NCI-H1694 treated with DMSO at 0.1 percent for 48 hours (cell line): ENCODE measurements at regions not wholly inside any gene's neighbourhood (a gene's known extent, or its start where the extent isn't known, plus 50 kb on each side); places are given as distances from the start of the nearest gene placed in this dataset.
A peak's percentile ranks its signal among the peaks of the same experiment; 100 is the strongest.
"Not testable (repeated sequence)": the region's sequence is repeated elsewhere in the genome, so short reads cannot be mapped to it uniquely, and the experiment has no call there.

ENCODE experiments used
- DNase-seq: peaks from one replicate; lab custom pipeline; 2025; lab: John Stamatoyannopoulos, UW

DNA sequence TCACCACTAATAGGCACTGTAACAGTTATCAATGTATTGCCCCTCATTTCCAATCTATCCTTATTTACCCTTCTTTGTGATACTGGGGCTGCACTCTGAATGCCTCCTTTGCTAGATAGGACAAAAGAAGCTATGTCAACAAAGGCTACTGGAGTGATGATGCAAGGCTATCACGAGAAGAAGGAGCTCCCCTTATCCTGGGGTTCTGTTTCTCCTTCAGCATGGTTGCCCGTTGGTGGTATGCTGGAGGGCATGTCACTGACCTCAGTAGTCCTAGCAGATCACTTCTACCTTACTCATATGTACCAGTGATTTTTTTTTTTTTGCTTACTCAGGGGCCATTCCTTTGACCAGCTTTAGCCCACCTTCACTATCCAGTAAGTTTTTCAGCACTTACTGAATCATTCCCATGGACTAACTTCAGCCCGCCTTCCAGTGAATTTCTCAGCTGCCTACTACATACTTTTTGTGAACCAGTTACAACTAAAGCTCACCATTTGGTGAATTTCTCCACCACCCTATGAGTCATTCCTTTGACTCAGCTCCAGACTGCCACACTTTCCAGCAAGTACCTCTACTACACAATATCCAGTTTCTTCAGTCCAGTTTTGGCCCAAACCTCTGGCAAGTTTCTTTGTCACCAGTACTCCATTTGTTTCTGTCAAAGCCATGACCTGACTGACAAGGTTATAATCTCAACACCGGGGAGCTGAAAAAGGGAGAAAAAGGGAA lies 944.5 kb downstream of the KCNT2 start:
- no peak for DNase-seq

DNA sequence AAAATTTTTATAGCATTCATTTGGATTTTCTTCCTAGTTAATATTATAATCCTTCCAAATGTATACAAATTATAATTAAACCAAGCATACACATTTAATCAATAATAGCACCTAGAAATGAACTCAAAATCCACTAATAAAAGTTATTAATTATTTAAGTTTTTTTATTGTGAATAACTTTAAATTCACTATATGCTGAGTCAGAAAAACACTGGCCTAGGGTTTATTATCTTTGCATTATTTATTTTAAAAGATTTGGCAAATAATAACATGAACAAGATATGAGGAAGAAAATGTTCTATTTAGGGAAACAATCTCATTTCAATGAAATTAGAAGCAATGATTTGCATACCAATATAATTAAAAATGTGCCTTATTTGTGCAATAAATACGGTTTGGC lies 951.5 kb downstream of the KCNT2 start:
- DNase-seq, result no peak

DNA sequence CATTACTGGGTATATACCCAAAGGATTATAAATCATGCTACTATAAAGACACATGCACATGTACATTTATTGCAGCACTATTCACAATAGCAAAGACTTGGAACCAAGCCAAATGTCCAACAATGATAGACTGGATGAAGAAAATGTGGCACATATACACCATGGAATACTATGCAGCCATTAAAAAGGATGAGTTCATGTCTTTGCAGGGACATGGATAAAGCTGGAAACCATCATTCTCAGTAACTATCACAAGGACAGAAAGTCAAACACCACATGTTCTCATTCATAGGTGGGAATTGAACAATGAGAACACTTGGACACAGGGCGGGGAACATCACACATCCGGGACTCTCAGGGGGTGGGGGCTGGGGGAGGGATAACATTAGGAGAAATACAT lies 959.4 kb downstream of the KCNT2 start:
- DNase-seq, result not testable (repeated sequence)

DNA sequence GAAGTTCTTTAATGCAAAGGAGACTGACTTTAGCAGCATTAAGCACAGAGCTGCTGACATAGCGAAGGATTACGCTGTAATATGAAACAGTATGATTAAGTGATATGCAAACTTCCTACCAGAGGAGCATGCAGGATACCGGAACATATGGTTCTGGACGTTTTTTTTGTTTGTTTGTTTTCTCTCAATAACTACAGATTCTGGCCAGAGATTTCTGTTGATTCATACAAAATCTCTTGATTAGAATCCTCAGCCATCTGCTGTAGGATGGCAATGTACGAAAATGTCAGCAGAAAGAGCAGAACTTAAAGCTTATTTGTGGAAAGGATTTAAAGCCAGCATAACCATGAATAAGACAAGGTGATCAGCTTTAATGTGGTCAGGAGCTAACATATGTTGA lies 970.7 kb downstream of the KCNT2 start:
- peak; percentile 77 for DNase-seq

DNA sequence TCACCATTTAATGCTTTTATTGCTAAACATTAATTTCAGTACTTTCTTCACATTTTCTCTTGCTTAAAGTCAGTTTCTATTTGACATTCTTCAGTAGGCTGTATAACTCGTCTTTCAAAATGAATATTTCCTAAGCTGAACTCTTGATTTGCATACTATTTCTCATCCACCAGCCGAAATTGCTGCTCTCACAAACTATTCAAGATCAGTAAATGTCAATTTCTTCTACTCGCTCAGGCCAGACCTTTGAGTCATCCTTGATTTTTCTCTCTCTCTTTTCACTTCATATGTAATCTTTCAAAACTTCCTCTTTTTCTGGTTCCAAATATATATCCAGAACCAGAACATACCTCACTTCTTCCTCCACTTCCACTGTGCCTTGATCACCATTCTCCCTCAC lies 990.0 kb downstream of the KCNT2 start:
- no peak for DNase-seq

DNA sequence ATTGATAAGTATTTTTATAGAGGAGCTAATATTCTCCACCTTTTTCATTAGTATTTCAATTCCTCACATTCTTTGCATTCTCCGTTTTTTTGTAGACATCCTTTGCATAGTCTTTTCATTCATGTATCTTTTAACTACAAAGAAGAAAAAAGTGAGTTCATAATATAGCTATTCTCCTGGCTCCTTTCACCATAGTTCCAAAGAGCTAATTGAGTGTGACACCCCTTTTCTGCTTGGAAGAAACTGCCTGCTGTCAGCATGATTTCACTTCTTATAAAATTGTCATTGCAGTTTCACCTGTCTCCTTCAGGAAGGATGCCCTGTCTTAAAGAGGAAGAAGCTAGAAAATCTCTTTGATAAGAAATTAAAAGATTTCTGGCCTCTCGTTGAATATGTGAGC lies 991.1 kb downstream of the KCNT2 start:
- no peak for DNase-seq

DNA sequence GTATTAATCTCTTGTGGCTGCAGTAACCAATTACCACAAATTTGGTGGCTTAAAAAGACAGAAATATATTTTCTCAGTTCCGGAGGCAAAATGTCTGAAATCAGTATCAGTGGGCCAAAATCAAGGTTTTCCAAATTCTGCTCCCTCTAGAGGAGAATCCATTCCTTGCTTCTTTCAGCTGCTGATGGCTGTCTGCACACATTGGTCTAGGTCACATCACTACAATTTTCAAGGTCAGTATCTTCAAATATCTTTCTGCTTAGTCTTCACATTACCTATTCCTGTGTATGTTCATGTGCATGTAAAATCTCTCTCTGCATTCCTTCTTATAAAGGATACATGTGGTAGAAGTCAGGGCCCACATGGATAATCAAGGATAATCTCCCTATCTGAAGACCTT lies 999.4 kb downstream of the KCNT2 start:
- no peak for DNase-seq

DNA sequence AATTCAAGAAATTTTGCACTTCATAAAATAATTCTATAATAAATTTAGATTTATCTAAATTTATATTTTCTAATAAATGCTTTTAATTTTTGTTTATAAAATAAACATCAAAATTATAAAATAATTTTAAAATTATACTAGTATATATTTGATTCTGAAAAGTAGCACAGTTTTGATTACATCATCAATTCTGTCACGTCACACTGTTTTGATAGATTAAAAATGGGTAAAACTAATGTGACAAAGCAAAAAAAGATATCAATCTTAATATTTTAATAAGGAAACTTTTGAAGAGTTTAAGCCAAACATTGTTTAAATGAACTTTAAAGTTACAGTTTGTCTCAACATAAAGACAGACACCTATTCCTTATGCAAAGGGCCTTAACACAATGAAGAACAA lies 1001.8 kb downstream of the KCNT2 start:
- DNase-seq, result no peak

DNA sequence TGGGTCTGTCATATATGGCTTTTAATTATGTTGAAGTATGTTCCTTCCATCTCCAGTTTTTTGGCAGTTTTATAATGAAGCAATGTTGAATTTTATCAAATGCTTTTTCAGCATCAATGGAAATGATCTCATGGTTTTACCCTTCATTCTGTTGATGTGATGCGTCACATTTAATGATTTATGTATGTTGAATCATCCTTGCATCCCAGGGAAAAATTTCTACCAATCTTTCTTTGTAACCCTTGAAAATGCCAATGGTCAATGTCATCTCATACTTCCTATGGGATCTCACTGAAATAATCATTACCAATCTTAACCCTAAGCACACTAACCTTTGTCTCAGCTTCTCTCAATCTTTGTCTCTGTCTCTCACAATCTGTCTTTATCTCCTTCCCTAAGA lies 1004.0 kb downstream of the KCNT2 start:
- no peak for DNase-seq

DNA sequence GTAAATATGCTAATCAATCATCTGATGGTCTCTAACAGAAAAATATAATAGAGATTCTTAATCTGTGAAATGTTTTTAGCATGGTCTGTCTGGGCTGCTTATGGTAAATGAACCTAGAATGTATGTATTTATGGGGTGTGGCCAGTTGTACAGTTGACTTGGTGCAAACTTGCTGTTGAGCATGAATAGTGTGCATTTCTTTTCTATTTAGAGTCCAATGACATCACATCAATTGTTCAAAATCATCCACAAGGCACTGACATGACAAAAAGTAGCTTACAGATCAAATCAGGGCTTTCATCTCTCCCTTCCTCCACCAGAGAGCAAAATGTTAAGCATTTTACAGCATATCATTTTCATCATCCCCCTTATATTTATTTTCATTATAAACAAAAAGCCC lies 1010.3 kb downstream of the KCNT2 start:
- DNase-seq, result no peak

DNA sequence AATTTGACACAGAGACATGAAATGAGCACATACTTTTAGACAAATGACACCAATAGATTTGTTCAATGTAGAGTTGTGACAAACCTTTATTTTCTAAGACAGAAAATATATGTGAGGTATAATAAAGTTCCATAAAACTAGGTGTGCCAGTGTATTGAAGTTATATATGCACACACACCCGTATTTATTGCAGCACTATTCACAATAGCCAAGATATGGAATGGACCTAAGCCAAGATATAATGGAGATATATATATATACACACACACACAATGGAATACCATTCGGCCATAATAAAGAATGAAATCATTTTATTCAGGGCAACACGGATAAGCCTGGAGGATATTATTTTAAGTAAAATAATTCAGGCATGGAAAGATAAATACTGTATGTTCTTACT lies 1013.5 kb downstream of the KCNT2 start:
- no peak for DNase-seq

DNA sequence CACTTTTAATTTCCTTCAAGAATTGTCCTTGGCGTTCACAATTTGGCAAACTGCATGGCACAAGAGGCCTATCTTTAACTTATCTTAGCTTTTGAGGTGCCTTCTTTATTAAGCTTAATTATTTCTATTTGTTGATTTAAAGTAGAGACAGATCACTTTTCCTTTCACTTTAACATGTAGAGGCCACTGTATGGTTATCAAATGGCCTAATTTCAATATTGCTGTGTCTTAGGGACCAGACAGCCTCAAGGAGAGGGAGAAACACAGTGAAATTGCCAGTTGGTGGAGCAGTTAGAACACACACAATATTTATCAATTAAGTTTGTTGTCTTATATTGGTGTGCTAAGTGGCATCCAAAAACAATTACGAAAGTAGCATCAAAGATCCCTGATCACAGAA lies 1013.9 kb downstream of the KCNT2 start:
- no peak for DNase-seq

DNA sequence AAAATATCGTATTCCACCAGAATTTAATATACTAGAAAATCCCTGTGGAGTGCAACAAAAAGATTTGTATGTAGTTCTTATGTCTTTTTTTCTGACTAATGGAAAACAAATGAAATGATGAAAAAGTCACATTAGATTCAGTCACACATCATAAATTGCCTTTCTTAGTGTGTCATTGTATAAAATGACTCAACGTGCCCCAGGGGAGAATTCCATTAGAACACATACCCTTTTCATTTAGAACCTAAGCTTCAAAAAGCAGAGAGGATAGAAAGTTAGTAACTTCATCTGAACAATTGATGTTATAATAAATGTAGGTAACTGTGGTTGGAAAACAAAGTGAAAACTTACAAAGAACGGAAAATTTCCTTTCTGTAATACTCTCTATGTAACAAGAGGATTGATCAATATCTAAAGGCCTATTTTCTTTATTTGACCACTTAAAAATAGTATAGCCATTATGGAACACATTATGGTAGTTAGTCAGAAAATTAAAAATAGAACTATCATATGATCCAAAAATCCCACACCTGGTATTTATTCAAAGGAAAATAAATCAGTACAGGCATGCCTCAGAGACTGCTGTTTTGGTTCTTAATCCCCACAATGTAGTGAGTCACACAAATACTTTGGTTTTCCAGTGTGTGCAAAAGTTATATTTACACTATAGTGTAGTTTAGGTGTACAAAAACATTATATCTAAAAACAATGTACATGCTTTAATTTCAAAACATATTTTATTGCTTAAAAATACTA lies 1016.1 kb downstream of the KCNT2 start:
- DNase-seq, result no peak

DNA sequence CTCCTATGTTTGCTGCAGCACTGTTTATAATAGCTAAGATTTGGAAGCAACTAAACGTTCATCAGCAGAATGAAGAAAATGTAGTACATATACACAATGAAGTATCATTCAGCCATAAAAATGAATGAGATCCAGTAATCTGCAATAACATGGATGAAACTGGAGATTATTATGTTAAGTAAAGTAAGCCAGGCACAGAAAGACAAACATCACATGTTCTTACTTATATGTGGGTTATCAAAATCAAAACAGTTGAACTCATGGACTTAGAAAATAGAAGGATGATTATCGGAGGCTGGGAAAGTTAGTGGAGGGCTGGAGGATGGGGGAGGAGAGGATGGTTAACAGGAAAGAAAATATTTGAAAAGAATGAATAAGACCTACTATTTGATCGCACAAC lies 1017.6 kb downstream of the KCNT2 start:
- no peak for DNase-seq

DNA sequence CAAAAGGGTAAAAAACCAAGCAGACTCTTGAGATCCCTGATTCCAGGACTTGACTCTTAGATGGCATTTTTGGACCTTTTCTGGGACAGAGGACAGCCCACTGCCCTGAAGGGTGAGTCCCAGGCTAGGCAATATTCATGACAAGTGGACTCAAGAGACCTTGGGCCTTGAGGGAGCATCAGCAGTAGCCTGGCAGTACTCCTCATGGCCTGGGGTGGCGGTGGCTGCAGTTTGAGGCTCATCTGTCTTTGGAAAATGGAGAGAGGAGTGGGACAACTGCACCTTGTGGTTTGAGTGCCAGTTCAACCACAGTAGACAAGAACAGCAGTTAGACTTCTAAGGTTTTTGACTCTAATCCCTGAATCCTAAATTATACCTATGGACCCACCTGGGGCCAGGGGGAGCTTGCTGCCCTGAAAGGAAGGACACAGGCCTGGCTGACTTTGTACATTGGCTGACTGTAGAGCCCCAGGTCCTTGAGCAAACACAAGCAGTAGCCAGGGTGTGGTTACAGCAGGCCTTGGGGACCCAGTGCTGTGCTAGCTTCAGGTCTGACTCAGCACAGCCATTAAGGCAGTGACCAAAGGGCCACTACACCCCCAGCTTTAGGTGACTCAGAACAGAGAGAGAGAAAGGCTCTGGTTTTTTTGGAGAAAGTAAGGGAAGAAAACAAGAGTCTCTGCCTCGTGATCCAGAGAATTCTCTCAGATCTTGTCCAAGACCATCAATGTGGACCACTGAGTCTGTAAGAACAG lies 1023.2 kb downstream of the KCNT2 start:
- no peak for DNase-seq

DNA sequence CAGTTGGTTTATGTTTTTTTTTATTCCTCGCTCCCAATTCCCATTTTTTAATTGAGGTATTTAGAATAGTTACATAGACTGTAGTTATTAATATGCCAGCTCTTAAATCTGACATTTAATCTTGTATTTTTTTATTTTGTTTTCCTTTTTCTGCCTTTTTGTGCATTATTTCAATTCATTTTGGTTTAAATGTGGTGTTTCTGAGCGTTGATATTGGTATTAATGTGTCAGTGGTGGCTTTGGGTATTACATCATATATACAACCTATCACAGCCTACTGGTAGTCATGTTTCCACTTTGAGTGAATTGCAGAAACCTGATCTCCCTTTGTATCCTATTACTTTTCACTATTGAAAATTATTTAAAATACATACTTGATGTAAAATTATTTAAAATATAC lies 1027.3 kb downstream of the KCNT2 start:
- no peak for DNase-seq

DNA sequence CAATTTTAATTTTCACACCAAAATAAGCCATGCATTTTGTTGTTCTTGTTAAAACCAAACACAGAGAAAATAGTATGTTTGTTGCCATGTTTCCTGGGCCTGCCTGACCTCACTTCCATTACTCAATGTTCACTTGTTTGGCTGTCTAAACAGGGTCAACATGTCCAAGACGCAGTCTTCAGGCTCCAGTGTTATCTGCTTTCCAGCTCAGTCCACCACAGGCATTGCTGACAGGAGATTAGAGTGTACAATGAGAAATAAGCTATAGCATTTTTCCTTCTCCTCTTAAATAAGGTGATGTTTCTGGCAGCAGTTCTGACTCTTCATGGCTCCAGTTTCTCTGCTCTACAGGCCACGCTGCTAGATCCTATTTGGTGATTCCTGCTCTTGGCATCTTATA lies 1030.5 kb downstream of the KCNT2 start:
- no peak for DNase-seq

DNA sequence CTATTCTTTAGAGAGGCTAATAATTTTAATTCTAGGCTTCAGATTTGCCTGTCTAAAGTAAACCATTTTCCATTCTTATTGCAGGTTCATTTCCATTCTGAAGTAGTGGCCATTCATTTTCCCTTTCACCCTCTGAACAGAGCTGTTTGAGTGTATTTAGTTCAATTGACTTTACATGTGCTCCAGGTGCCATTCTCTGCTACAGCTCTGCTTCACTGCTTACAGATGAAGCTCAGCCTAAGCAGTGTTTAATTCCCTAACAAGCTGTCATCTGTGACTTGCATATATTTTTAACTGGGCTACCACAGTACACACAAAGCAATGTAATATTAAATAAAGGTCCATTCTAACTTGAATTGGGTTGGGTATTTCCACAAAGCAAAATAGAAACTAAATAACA lies 1031.6 kb downstream of the KCNT2 start:
- DNase-seq, result peak; percentile 23

DNA sequence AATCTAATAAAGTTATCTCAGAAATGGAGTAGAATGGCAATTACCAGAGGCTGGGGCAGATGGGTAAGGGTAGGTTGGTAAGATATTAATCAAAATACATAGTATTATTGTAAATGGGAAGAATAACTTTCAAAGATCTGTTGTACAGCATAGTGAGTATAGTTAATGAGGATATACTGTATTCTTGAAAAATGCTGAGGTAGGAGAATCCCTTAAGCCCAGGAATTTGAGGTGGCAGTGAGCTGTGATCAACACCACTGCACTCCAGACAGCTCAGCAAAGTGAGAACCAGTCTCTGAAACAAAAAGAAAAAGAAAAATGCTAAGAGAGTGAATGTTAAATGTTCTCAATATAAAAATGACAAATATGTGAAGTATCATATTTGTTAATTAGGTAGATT lies 1033.7 kb downstream of the KCNT2 start:
- no peak for DNase-seq

DNA sequence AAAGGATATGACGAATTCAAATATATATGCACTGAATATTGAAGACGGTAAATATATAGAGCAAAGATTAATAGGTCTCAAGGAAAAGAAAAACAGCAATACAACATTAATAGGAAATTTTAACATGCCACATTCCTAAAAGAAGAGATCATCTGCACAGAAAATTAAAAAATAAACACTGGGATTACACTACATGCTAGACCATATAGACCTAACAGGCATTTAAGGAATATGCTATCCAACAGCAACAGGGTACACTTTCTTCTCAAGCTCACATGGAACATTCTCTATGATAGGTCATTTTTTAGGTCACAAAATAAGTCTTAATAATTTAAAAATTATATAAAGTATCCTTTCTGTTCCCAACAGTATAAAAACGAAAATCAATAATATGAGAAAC lies 1038.3 kb downstream of the KCNT2 start:
- DNase-seq, result no peak

DNA sequence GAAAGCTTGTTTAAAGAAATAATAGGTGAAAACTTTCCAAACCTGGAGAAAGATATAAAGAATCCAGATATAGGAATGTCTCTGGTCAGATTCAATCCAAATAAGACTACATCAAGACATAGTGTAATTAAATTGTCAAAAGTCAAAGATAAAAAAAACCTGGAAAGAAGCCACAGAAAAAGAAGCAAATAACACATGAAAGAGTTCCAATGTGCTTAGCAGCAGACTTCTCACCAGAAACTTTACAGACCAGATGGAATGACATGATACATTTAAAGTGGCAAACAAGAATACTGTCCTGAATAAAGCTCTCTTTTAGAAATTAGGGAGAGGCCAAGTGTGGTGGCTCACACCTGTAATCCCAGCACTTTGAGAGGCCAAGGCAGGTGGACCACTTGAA lies 1039.9 kb downstream of the KCNT2 start:
- DNase-seq, result no peak

DNA sequence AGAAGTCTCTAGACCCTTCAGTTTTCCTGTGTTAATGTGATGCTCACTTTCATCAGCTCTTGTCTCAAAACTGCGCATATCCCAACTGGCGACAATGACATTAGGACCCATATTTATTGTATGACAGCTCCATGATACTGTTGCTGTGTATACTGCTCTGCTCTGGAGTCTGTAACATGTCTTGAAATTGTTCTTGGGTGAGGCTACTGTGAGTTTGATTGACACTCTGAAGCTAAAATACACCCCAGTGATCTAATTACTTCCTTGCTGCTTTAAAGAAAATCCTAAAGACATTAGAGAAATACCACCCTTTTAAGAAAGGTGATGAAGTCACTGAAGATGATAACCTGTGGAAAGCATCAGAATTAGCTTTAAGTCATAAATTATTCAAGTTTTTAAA lies 1046.2 kb downstream of the KCNT2 start:
- no peak for DNase-seq
